ENCODE measurements at regions not wholly inside any gene's neighbourhood (a gene's known extent, or its start where the extent isn't known, plus 50 kb on each side); places are given as distances from the start of the nearest gene placed in this dataset.

DNA sequence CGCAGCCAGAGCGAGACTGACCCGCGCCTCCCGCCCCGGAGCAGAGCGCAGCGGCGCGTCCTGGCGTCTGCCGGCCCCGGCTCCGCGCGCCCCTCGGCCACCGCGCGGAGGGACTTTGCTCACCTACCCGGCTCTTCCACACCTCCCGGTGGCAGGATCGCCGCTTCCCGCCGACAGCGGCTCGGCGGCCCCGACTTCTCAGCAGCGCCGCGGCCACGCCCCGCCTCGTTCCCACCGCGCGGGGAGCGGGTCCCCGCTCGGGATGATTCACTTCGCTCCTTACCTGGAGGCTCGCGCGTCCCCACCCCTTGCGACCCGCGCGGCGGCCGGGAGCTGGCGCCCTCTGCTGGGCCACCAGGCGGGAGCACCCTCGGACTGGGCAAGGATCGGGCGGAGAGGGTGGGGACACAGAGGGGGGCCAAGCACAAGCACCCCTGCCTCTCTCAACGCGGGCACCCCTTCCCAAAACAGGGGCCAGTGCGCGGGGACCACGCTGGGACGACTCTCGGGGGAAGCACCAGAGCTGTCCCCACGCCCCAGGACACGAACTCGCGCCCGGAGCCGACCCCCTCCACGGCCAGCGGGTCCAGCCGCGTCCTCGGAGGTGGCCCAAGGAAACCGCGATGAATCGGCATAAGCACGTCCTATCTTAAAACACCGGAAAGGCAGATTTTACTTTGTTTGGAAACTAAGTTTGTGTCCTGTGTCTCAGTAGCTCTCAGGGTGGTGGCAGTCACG lies 101.0 kb upstream of the SVIL start (continued):
- TF ChIP-seq, protein P1, sequence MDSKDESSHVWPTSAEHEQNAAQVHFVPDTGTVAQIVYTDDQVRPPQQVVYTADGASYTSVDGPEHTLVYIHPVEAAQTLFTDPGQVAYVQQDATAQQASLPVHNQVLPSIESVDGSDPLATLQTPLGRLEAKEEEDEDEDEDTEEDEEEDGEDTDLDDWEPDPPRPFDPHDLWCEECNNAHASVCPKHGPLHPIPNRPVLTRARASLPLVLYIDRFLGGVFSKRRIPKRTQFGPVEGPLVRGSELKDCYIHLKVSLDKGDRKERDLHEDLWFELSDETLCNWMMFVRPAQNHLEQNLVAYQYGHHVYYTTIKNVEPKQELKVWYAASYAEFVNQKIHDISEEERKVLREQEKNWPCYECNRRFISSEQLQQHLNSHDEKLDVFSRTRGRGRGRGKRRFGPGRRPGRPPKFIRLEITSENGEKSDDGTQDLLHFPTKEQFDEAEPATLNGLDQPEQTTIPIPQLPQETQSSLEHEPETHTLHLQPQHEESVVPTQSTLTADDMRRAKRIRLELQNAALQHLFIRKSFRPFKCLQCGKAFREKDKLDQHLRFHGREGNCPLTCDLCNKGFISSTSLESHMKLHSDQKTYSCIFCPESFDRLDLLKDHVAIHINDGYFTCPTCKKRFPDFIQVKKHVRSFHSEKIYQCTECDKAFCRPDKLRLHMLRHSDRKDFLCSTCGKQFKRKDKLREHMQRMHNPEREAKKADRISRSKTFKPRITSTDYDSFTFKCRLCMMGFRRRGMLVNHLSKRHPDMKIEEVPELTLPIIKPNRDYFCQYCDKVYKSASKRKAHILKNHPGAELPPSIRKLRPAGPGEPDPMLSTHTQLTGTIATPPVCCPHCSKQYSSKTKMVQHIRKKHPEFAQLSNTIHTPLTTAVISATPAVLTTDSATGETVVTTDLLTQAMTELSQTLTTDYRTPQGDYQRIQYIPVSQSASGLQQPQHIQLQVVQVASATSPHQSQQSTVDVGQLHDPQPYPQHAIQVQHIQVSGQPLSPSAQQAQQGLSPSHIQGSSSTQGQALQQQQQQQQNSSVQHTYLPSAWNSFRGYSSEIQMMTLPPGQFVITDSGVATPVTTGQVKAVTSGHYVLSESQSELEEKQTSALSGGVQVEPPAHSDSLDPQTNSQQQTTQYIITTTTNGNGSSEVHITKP (CRISPR knock-in tag; IDR thresholded peaks at IDR 0.05; ENCODE audit: low read depth) = no peak
- TF ChIP-seq KLF16 (CRISPR knock-in tag; IDR thresholded peaks at IDR 0.05) = peak in 1 of 2 experiments; percentile 47; a peak in 1 of 4 replicates
- TF ChIP-seq, protein P2, sequence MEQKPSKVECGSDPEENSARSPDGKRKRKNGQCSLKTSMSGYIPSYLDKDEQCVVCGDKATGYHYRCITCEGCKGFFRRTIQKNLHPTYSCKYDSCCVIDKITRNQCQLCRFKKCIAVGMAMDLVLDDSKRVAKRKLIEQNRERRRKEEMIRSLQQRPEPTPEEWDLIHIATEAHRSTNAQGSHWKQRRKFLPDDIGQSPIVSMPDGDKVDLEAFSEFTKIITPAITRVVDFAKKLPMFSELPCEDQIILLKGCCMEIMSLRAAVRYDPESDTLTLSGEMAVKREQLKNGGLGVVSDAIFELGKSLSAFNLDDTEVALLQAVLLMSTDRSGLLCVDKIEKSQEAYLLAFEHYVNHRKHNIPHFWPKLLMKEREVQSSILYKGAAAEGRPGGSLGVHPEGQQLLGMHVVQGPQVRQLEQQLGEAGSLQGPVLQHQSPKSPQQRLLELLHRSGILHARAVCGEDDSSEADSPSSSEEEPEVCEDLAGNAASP (CRISPR knock-in tag; IDR thresholded peaks at IDR 0.05; ENCODE audit: borderline replicate concordance) = no peak
- TF ChIP-seq, protein P3, sequence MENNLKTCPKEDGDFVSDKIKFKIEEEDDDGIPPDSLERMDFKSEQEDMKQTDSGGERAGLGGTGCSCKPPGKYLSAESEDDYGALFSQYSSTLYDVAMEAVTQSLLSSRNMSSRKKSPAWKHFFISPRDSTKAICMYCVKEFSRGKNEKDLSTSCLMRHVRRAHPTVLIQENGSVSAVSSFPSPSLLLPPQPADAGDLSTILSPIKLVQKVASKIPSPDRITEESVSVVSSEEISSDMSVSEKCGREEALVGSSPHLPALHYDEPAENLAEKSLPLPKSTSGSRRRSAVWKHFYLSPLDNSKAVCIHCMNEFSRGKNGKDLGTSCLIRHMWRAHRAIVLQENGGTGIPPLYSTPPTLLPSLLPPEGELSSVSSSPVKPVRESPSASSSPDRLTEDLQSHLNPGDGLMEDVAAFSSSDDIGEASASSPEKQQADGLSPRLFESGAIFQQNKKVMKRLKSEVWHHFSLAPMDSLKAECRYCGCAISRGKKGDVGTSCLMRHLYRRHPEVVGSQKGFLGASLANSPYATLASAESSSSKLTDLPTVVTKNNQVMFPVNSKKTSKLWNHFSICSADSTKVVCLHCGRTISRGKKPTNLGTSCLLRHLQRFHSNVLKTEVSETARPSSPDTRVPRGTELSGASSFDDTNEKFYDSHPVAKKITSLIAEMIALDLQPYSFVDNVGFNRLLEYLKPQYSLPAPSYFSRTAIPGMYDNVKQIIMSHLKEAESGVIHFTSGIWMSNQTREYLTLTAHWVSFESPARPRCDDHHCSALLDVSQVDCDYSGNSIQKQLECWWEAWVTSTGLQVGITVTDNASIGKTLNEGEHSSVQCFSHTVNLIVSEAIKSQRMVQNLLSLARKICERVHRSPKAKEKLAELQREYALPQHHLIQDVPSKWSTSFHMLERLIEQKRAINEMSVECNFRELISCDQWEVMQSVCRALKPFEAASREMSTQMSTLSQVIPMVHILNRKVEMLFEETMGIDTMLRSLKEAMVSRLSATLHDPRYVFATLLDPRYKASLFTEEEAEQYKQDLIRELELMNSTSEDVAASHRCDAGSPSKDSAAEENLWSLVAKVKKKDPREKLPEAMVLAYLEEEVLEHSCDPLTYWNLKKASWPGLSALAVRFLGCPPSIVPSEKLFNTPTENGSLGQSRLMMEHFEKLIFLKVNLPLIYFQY (CRISPR knock-in tag; IDR thresholded peaks at IDR 0.05; ENCODE audit: borderline replicate concordance) = no peak
- no peak for TF ChIP-seq SP2 (CRISPR knock-in tag; IDR thresholded peaks at IDR 0.05)
- 0 out of 2 replicates have a peak, but pooled peaks have one; percentile 60 for TF ChIP-seq ZNF841 (CRISPR knock-in tag; IDR thresholded peaks at IDR 0.05; ENCODE audit: borderline replicate concordance)
- TF ChIP-seq, protein P4, sequence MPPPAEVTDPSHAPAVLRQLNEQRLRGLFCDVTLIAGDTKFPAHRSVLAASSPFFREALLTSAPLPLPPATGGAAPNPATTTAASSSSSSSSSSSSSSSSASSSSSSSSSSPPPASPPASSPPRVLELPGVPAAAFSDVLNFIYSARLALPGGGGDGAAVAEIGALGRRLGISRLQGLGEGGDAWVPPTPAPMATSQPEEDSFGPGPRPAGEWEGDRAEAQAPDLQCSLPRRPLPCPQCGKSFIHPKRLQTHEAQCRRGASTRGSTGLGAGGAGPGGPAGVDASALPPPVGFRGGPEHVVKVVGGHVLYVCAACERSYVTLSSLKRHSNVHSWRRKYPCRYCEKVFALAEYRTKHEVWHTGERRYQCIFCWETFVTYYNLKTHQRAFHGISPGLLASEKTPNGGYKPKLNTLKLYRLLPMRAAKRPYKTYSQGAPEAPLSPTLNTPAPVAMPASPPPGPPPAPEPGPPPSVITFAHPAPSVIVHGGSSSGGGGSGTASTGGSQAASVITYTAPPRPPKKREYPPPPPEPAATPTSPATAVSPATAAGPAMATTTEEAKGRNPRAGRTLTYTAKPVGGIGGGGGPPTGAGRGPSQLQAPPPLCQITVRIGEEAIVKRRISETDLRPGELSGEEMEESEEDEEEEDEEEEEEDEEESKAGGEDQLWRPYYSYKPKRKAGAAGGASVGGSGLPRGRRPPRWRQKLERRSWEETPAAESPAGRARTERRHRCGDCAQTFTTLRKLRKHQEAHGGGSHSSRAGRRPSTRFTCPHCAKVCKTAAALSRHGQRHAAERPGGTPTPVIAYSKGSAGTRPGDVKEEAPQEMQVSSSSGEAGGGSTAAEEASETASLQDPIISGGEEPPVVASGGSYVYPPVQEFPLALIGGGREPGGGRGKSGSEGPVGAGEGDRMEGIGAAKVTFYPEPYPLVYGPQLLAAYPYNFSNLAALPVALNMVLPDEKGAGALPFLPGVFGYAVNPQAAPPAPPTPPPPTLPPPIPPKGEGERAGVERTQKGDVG (CRISPR knock-in tag; IDR thresholded peaks at IDR 0.05; ENCODE audit: borderline replicate concordance) = no peak; the same call in 1 of the 2 replicates
- peak; percentile 58 for TF ChIP-seq GATAD2A (CRISPR knock-in tag; IDR thresholded peaks at IDR 0.05)
- TF ChIP-seq ERF (CRISPR knock-in tag; IDR thresholded peaks at IDR 0.05) = no peak
- TF ChIP-seq, protein P5, sequence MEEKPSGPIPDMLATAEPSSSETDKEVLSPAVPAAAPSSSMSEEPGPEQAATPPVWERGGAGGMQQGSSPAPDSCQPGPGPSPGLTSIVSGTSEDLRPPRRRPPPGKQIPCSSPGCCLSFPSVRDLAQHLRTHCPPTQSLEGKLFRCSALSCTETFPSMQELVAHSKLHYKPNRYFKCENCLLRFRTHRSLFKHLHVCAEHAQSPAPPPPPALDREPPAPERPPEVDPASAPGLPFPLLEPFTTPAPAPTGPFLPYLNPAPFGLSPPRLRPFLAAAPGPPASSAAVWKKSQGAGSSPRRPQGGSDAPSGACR (CRISPR knock-in tag; IDR thresholded peaks at IDR 0.05) = 0 out of 2 replicates have a peak, but pooled peaks have one; percentile 27
- TF ChIP-seq ZBTB38 (CRISPR knock-in tag; IDR thresholded peaks at IDR 0.05) = peak; percentile 65
- TF ChIP-seq ZKSCAN8 (CRISPR knock-in tag; IDR thresholded peaks at IDR 0.05; ENCODE audit: borderline replicate concordance) = peak; percentile 40; the same call in 1 of the 2 replicates
- TF ChIP-seq, protein P6, sequence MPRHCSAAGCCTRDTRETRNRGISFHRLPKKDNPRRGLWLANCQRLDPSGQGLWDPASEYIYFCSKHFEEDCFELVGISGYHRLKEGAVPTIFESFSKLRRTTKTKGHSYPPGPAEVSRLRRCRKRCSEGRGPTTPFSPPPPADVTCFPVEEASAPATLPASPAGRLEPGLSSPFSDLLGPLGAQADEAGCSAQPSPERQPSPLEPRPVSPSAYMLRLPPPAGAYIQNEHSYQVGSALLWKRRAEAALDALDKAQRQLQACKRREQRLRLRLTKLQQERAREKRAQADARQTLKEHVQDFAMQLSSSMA (CRISPR knock-in tag; IDR thresholded peaks at IDR 0.05) = peak; percentile 25; the same call in 1 of the 2 replicates
- 0 out of 2 replicates have a peak, but pooled peaks have one; percentile 6 for TF ChIP-seq MAF1 (CRISPR knock-in tag; IDR thresholded peaks at IDR 0.05; ENCODE audit: borderline replicate concordance)
